PFSK-1 (cell line): ENCODE measurements at regions not wholly inside any gene's neighbourhood (a gene's known extent, or its start where the extent isn't known, plus 50 kb on each side); places are given as distances from the start of the nearest gene placed in this dataset.

Experiments
- FOXP2 ChIP-seq: optimal IDR thresholded peaks from 2 replicates; pipeline ENCODE3; 2011; ENCODE audit warnings: borderline replicate concordance, control low read depth, inconsistent platforms; ENCODE audit not compliant: insufficient read depth; ENCODE audit errors: extremely low read length, extremely low read depth
- POLR2AphosphoS5 ChIP-seq: IDR thresholded peaks from 2 replicates; pipeline ENCODE4 v1.6.1; 2012; ENCODE audit warnings: low read depth, mild to moderate bottlenecking, control low read depth, low read length, moderate library complexity
- SIN3A ChIP-seq: IDR thresholded peaks from 2 replicates; pipeline ENCODE4 v1.6.1; 2012; ENCODE audit warnings: mild to moderate bottlenecking, low read length, moderate library complexity, borderline replicate concordance; ENCODE audit not compliant: insufficient read depth
- TAF1 ChIP-seq: IDR thresholded peaks from 2 replicates; pipeline ENCODE4 v1.6.1; 2012; ENCODE audit warnings: low read length, control low read depth, borderline replicate concordance; ENCODE audit not compliant: insufficient read depth
- TF ChIP-seq, protein P1 (sequence below), 2 experiments: IDR thresholded peaks; 2 replicates each; pipeline versions ENCODE4 v1.6.1 to v1.8.0; 2011 to 2012; ENCODE audit warnings: low read depth in 2 of 2, low read length in 2 of 2, control low read depth in 1 of 2, inconsistent platforms in 1 of 2, mild to moderate bottlenecking in 1 of 2, moderate library complexity in 1 of 2; ENCODE audit not compliant: insufficient read depth in 1 of 2

GRCh38 chr9:90053027-90053426, 448.2 kb downstream of the GADD45G start:
- no peak for TF ChIP-seq FOXP2
- TF ChIP-seq SIN3A = no peak
- no peak for TF ChIP-seq POLR2AphosphoS5
- no peak for TF ChIP-seq TAF1
- TF ChIP-seq, protein P1, sequence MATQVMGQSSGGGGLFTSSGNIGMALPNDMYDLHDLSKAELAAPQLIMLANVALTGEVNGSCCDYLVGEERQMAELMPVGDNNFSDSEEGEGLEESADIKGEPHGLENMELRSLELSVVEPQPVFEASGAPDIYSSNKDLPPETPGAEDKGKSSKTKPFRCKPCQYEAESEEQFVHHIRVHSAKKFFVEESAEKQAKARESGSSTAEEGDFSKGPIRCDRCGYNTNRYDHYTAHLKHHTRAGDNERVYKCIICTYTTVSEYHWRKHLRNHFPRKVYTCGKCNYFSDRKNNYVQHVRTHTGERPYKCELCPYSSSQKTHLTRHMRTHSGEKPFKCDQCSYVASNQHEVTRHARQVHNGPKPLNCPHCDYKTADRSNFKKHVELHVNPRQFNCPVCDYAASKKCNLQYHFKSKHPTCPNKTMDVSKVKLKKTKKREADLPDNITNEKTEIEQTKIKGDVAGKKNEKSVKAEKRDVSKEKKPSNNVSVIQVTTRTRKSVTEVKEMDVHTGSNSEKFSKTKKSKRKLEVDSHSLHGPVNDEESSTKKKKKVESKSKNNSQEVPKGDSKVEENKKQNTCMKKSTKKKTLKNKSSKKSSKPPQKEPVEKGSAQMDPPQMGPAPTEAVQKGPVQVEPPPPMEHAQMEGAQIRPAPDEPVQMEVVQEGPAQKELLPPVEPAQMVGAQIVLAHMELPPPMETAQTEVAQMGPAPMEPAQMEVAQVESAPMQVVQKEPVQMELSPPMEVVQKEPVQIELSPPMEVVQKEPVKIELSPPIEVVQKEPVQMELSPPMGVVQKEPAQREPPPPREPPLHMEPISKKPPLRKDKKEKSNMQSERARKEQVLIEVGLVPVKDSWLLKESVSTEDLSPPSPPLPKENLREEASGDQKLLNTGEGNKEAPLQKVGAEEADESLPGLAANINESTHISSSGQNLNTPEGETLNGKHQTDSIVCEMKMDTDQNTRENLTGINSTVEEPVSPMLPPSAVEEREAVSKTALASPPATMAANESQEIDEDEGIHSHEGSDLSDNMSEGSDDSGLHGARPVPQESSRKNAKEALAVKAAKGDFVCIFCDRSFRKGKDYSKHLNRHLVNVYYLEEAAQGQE (IDR thresholded peaks at IDR 0.05; ENCODE audit: insufficient read depth in 1 of 2, low read depth in 2 of 2, low read length in 2 of 2) = no peak

DNA sequence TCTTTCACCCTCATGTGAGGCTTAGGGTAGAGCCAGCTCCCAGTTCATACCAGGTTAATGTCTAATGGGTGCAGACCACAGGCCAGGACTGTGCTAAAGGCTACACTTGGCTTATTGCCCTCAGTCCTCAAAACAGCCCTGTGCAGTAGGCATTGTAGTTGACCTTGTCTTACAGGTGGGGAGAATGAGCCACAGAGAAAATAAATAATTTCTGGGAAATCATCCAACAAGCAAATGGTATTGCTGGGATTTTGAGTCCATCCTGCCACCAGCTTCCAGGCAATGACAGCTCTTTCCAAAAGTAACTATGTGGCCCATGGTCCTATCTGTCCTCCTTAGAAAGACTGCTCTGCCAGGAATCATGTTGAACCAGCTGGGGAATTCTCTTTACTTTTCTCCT, 450.0 kb downstream of the GADD45G start:
- TF ChIP-seq TAF1 (no peak), POLR2AphosphoS5 (no peak), FOXP2 (no peak), SIN3A (no peak)
- TF ChIP-seq, protein P1 (IDR thresholded peaks at IDR 0.05; ENCODE audit: insufficient read depth in 1 of 2, low read depth in 2 of 2, low read length in 2 of 2) = no peak

DNA sequence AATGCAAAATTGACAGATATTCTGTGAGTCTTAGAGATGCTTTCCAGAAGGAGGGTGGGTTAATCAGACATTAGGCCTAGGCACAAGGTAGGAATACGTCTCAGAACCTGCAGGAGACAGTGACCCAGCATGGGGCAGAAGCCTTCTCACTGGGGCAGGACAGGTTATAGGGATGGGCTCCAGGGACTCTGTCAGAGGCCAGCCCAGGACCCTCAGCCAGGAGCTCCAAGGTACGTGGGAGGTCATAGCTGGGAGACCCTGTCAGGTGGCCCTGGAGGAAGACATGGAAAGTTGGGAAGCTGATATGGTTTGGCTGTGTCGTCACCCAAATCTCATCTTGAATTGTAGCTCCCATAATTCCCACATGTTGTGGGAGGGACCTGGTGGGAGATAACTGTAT, 450.4 kb downstream of the GADD45G start:
- TF ChIP-seq, protein P1 (IDR thresholded peaks at IDR 0.05; ENCODE audit: insufficient read depth in 1 of 2, low read depth in 2 of 2, low read length in 2 of 2) = no peak
- no peak for TF ChIP-seq SIN3A
- no peak for TF ChIP-seq FOXP2
- TF ChIP-seq POLR2AphosphoS5 = no peak
- no peak for TF ChIP-seq TAF1

DNA sequence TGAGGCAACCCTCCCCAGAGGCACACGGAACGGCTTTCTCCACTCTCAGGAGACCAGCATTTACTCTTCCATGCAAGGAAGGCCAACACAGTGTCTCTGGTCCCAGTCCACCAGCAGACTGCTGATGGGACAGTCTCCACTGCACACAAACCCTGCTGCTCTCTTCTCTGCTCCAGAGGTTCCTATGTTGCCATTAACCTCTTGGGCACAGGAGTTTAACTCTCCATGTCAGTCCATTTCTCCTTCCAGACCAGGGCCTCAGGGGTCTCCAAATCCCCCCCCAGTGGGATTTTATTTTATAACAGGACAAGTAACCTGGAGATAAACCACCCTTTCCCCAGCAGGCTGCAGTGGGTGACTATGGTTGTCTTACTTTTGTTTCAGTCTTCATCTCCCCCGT, 452.5 kb downstream of the GADD45G start:
- TF ChIP-seq POLR2AphosphoS5 = no peak
- TF ChIP-seq, protein P1 (IDR thresholded peaks at IDR 0.05; ENCODE audit: insufficient read depth in 1 of 2, low read depth in 2 of 2, low read length in 2 of 2) = no peak
- no peak for TF ChIP-seq TAF1
- no peak for TF ChIP-seq SIN3A
- TF ChIP-seq FOXP2 = no peak
